H54 (cell line): ENCODE measurements at regions not wholly inside any gene's neighbourhood (a gene's known extent, or its start where the extent isn't known, plus 50 kb on each side); places are given as distances from the start of the nearest gene placed in this dataset.

ENCODE experiments used
- DNase-seq: peaks from one replicate; pipeline ENCODE4 v3.0.0; 2011; ENCODE audit warnings: low spot score, mixed read lengths; ENCODE audit not compliant: insufficient read length
- FAIRE-seq: peaks from 3 replicates; lab custom pipeline; 2011; peaks lifted over from hg19 to GRCh38; lab: Jason Lieb, UNC
- POLR2A ChIP-seq: IDR thresholded peaks from 2 replicates; pipeline ENCODE4 v1.6.1; 2011; ENCODE audit warnings: low read depth, mild to moderate bottlenecking, low read length

- TF ChIP-seq POLR2A = no peak
- peak; percentile 69 for DNase-seq
- FAIRE-seq = peak; percentile 100
These were observed 129.8 kb downstream of the SATB1 start for GRCh38 chr3:18295171-18295920.

DNA sequence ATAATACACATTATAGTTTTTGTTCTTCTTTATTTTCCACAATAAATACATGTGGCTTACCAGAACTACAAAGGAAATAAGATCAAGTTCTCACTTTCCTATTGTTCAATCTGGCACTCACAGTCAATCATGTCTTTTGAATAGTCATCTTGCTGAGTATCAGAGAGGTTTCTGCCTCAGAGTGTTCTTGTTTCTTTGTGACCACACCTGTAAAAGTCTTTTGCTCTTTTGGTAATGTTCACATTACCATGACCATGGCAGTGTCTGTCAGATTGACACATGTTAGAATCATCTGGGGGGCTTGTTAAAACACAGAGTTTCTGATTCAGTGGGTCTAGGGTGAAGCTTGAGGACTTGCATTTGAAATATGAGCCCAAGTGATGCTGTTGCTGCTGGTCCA is 135.0 kb downstream of the SATB1 start:
- TF ChIP-seq POLR2A = no peak
- DNase-seq (no peak), FAIRE-seq (no peak)

DNA sequence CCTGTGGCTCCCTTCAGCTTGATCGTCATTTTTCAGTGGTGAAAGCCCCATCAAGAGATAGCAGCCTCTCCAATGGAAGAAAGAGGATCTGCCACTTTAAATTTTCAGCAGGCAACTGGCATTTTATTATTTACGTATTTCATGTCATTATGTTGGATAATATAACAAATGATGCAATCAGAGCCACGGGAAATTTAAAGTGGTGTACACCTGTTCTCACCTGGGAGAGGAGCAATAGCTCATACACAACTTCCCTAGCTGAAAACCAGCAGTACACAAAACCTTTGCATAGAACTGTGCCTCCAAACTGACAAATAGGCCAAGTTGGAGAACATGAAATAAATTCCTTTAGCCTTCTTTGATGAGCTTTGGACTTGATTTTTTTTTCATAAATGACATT is 136.9 kb downstream of the SATB1 start:
- FAIRE-seq = no peak

DNA sequence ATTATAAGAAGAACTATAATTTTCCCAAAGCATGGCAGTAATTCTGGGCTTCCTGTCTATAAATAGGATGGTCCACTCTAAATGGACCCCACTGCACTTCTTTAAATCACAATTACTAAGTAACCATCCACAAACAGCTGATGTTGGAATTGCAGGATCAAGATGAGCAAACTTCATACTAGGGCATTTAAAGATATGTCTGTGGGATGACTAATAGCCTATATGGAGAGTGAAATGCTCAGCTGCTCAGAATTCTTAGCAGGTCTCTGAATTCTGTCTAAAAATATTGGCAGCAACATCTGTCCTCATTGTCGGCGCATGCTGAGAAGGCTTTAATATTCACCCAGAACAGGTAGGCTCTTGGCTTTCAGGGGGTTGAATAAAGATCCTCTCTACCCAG is 140.4 kb downstream of the SATB1 start:
- DNase-seq (no peak), FAIRE-seq (no peak)
- TF ChIP-seq POLR2A = no peak

More for the DNA sequence above, 136.9 kb downstream of the SATB1 start:
- TF ChIP-seq POLR2A = no peak
- no peak for DNase-seq

- DNase-seq = no peak
- no peak for FAIRE-seq
- TF ChIP-seq POLR2A = no peak
These were observed 141.5 kb downstream of the SATB1 start for GRCh38 chr3:18283680-18284079.

GRCh38 chr3:18282507-18282906 is 142.6 kb downstream of the SATB1 start:
- TF ChIP-seq POLR2A = no peak
- FAIRE-seq = no peak
- no peak for DNase-seq

GRCh38 chr3:18279226-18279737 is 145.9 kb downstream of the SATB1 start:
- DNase-seq (no peak), FAIRE-seq (no peak)
- TF ChIP-seq POLR2A = no peak

DNA sequence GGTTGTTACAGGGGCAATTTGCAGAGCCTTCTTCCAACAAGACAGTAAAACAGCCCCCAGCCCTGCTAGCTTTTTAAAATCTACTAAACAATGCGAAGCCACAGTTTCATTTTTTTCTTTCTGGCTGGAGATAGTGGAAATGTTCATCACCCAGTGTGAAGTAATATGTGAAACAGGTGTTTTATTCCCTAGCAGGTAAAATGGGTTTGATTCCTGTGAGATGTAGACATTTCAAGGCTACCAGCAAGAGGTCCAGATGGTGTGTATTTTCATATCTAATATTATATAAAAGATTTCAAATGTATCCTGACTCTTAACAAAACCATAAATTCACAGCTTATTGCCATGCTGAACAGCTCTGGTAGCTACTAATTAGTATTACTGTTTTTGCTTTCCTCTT is 160.3 kb downstream of the SATB1 start:
- FAIRE-seq (no peak), DNase-seq (no peak)
- no peak for TF ChIP-seq POLR2A

GRCh38 chr3:18264361-18264760 is 160.8 kb downstream of the SATB1 start:
- TF ChIP-seq POLR2A = no peak
- FAIRE-seq (no peak), DNase-seq (no peak)

DNA sequence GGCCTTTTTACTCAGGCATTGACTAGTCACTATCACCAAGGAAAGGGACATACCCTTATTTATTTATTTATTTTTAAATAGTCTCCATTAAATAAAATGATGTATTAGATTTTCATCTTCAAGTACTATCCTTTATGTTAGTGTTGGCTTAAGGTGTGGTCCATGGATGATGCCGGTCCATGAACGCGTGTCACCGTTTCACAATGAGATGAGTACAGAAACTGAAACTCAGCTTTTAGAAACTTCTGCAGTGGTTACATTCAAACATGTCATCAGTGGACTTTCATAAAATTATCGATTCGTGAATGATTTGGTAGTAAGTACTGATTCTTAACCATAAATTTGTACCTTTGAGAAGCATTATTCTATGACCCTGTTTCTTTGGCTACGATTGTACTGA is 166.6 kb downstream of the SATB1 start:
- TF ChIP-seq POLR2A = no peak
- FAIRE-seq (no peak), DNase-seq (no peak)

DNA sequence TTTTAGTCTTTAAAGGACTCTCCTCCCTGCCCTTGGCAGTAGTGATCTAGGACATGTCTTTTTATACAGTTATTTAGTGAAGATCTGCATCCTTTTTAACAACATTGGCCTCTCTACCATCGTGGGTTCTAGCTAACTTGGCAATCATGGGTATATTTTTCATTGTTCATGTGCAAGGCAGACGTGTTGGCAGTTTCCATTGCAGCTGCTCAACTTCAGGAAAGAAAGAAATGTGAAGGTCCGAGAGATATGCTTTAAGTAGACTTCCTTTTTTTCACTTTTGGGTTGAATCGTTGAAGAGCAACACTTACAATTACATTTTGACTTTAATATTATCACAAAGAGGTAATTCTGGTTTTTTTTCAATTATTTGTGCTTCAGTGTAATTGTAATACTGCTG is 172.6 kb downstream of the SATB1 start:
- TF ChIP-seq POLR2A = no peak
- DNase-seq (no peak), FAIRE-seq (no peak)

DNA sequence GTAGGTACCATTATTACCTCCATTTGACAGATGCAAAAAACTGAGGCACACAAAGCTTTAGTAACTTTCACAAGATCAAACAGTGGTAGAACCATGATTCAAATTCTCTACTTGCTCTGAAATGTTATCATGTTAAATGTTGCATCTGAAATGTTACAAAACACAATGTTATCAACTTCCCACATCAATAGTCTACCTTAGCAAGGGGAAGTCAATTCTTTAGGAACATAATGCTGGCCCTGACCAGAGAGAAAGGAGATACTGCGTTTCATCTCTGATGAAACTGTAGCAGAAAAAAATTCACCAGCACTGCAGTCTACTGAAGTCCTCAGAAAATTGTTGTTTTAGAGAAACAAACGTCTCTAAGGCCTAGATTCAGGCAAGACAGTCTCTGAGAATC is 174.1 kb downstream of the SATB1 start:
- no peak for FAIRE-seq
- TF ChIP-seq POLR2A = no peak
- no peak for DNase-seq

GRCh38 chr3:18249126-18249525 is 176.0 kb downstream of the SATB1 start:
- TF ChIP-seq POLR2A = no peak
- FAIRE-seq = no peak

DNA sequence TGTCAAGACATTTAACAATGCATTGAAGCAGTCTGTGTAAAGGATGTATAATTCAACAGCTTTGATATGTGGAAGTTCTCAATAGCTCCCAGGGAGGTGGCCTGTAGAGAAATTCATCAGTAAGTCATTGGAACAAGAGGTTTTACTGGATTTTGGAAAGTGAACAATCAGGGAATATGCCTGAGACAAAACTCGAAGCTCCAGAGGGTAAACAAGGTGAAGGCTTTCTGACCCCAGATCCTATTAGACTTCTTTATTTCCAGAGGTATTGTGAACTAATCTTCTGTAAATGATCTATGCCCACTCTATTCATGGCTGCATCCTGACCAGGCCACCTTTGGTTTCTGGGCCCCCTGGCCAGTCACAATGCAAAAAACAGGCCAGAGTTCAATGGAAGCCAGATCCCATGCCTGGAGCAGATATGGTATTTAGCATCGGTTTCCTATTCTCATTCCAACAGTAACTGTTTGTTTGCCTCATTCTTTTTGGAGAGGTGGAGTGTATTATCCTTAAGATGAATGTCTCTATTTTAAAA is 177.3 kb downstream of the SATB1 start:
- DNase-seq = no peak
- no peak for TF ChIP-seq POLR2A
- no peak for FAIRE-seq

More at GRCh38 chr3:18249126-18249525, 176.0 kb downstream of the SATB1 start:
- no peak for DNase-seq
